ENCODE measurements at regions not wholly inside any gene's neighbourhood (a gene's known extent, or its start where the extent isn't known, plus 50 kb on each side); places are given as distances from the start of the nearest gene placed in this dataset.

DNA sequence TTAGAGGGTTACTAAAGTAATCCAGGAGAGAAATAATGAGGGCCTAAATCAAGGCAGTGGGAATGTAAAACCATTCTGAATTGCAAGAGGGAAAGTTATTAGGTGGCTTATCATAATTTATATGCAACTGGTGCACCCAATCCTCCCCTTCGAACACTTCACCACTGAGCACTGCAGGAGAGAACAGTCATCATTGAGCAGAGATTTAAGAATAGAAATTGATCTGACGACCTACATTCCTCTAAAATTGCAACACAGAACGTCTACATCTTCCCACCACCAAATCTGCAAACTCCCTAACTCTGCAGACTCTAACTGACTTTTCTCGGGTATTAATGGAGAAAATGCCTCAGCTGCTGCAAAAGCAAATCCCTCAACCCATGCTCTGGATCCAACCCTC lies 138.5 kb upstream of the CDH20 start:
- DNase-seq: no peak

DNA sequence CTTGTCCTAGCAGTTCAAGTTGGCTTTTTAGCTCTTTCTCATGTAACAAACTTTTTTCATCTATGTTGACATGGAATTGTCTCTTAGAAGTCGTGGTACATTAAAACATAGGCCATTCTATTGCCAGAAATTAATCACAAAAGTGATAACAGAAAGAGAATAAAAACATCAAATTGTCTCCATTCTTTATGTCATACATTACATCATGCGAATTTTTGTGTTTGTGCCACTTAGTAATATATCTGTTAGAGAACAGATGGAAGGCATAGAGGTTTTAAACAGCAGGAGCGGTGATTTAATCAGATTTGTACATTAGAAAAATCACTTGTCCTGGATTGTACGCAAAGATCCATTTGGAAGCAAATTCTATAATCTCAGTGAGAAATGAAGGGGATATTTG lies 136.5 kb upstream of the CDH20 start:
- no peak for DNase-seq

DNA sequence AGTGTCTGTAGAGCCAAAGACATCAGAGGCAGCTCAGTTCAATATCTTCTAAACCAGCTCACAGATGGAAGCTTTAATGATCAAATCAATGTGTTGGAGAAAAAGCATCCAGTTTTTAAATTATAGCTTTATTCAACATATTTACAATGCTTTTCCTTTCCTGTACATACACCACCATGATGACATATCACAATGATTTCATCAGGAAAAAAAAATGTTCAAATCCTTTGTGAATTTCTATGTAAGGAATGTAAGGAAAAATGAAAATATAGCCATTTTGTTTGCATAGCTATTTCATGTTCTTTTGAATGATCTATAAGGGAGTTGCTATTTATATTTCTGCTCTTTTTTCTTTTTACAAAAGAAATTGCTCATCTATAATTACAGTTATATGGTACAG lies 134.7 kb upstream of the CDH20 start:
- no peak for DNase-seq

DNA sequence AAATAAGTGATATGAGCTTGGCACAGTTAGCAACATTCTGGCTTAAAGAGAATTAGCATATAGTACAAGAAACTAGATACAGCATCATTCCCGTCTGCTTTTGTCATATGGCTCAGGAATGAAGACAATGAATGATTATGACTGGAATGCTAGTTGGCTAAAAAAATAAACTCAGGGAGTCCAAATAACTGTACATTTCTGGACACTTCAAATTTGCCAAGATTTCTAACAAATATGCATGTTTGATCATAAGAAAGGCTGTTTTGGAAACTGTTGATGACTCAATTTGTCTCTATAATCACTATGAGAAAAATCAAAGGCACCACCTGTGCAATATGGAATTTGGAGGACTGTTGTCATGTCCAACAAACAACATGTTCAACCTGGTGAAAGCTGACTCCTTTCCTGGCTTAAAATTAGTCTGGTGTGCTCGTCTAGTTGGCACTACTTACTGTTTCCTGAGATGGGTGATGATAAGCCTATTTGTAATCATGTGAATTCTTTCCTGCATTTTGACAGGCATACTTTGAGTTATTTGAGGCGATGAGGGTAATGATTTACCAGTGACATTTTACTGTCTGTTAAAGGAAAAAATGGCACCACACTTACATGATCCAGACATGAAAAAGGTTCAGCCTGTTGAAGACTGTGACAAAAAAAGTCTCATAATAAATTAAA lies 133.9 kb upstream of the CDH20 start:
- no peak for DNase-seq

DNA sequence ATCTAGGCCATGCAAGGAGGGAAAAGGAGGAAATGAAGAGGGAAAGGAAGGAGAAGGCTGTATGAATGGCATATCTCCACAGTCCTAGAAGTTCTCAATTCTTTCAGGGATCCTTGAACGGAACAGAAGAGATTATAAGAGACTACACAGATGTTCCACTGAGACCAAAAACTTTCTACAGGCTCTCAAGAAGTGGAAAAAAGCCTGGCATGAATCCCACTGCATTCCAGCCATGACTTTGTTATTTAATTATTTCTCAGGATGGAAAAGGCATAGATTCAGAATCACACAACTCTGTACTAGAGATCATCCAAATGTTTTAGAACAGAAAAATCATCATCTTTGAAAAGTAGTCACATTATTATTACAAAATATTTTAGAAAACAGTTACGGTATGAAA lies 131.7 kb upstream of the CDH20 start:
- DNase-seq: no peak

DNA sequence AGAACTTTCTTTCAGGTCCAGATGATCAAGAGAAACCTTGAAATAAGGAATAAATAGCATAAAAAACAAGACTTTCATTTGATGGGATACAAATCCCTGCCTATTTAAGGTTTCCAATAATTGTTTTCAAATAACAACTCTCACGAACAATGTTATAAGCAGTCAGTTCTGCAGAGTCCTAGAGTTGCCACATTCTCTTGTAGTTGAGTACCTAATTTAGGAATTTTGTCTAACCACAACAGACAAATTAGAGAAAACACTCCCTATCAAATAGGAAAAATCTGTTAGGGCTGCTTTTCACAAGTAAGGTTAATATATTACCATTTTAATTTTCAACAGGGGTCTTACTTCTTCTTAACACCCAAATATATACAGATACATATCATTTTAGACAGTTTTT lies 130.1 kb upstream of the CDH20 start:
- no peak for DNase-seq

DNA sequence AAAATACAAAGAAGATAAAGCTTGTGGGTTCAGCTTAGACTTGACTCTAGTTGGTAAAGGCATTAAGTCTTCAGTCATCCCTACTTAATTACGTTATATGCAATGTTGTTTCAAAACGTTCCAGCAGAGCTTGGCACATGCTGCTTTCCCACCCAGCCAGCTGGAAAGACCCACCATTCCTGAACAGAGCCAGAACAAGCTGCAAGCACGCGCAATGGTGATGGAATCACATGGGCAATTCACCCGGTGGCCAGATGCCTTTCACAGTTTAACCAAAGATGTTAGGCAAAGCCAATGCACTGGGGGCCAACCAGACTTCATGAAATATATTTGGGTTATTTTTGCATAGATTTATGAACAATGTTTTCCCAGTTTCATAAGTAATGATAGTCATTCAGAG lies 123.4 kb upstream of the CDH20 start:
- no peak for DNase-seq

DNA sequence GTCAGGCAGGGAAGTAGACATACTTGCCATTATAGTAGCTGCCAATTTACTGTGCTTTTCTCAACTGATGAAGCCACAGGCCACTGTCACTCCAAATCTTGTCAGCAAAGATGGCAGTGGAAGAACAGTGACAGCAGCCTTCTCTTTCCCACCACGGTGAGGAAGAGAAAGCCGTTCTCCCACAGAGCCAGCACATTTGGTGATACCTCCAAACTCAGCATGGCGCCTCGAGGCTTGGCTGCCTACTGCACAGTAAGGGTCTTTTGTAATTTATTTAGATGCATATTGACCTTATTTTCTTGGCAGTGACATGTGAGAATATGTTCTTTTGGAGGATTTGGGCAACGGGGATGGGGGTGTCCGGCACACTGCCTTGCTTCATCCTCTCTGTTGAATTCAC lies 117.2 kb upstream of the CDH20 start:
- no peak for DNase-seq

DNA sequence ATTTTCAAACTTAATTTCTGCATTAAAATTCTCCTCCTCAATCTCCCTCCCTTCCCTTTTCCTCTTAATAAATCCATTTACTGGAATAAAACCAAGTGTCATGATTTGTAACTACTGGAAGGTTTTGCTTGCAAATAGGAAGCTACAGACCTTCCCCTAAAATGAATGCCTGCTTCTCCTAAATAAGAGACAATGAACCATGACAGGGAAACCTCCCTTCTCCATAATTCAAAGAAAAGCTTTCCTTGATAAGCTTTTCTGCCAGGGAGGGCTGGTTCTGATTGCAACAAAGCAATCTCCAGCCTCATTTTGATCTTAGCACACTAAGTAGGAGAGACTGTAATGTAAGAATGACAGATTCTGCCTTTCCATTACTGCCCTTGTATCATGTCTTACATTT lies 111.0 kb upstream of the CDH20 start:
- DNase-seq: no peak

DNA sequence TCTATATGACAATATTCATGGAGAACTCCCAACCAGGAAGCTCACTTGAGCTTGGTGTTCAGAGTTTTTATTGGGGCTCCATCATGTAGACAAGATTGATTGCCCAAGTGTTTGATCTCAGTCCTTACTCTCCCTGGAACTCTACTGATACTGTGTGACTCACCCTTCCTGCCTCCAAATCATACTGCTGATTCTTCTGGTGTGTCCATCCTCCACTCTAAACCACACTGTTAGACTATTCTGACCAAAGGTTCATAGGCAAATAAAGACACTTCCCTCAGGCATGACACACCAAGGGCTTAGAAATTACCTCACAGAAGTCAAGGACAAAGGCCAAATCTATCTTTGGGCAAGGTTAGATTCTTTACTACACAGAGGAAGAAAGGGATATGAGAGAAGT lies 107.9 kb upstream of the CDH20 start:
- no peak for DNase-seq

DNA sequence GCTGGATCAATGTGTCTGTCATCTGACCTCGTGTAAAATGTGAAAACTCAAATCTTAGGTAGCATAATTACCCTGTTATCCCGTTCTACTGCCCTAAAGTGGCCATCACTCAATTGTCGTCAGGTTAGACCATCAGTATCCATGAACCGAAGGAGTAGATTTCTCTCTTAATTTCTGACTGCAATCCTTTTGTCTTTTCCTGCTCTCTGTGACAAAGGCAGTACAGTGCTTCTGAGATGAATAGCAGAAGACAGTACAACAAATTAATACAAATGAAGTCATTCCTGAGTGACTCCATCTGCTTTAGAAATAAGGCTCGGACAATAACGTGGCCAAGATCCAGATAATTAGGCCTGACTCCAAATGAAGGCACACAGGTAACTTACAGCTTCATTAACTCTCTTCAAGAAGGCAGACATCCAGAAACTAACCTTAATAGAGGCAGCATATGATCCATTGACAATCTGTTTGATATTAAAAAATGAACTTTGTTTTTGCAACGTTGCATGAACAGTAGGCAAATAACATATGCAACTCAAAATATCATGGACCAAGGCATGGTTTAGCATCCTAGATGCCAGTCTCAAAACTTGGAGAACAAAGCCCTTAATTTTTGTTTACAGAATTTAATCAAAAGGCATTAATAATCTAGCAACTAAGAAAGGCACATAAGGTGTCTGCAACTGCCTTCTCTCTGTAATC lies 96.7 kb upstream of the CDH20 start:
- DNase-seq: no peak

DNA sequence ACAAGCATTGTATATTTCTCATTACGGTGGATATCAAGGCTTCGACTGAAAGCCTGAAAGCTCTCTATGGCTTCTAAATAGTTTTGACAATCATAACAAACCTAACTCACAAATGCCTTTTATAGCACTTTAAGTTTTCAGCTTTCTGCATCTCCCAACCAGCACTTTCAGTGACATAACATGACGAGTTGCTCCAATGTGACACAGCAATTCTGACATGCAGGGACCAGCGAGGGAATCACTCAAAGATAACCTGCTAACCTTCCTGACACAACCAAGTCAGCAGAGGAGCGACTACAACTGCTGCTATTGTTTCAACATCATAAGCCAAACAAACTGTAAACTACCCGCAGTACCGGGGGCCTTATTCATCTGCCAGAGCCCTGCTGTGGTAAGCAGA lies 95.7 kb upstream of the CDH20 start:
- no peak for DNase-seq

DNA sequence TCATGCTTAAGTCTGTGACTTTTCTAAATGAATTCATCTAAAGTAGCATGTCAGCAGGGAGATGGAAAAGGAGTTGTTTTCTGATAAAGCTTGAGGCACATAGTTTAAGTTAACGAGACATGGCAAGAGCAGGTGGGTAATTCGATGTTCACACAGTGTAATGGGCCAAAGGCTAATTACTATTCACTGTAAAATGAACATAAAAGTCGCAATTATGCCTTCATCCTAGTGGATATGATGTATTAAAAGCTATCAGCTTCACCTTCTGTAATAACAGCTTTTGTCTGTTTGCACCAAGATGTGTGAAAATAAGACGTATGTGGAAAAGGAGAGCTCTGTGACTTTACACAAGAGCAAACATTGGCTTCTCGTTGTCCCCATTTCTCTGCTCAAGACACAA lies 94.2 kb upstream of the CDH20 start:
- DNase-seq: no peak

DNA sequence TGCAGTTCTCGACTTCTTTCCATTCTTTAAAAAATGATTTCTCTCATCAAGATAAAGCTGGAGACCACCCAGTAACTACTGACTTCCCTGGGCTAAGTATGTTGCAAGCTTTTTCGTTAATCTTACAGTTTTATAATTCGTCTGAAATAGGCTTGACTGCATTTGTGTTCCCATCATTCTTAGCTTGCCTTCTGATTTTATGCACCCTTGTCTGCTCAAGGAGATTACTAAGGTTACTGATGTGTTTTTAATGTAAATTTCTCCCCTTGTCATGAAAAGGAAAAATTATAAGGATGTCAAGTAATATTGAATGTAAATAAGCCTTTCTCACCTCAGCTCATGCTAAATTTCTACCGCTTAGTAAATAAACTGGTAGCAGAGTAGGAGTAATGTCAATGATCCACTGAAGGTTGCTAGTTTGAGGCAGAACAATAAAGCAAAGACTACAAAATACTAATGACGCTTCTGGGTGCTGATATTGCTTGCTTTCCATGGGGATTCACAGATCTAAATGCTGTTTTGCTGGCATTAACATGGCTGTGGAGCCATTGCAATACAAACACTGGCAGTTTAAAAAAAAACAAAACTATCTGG lies 91.9 kb upstream of the CDH20 start:
- no peak for DNase-seq

DNA sequence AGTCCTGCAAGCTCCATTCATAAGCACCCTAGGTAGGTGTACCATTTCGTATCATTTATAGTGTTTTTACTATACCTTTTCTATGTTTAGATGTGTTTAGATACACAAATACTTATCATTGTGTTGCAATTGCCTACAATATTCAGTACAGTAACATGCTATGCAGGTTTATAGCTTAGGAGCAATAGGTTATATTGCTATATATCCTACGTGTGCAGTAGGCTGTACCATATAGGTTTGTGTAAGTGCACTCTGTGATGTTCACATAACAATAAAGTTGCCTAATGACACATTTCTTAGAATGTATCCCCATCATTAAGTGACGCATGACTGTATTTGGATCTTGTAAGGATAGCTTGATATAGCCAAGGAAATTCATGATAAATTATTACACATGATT lies 88.6 kb upstream of the CDH20 start:
- no peak for DNase-seq

DNA sequence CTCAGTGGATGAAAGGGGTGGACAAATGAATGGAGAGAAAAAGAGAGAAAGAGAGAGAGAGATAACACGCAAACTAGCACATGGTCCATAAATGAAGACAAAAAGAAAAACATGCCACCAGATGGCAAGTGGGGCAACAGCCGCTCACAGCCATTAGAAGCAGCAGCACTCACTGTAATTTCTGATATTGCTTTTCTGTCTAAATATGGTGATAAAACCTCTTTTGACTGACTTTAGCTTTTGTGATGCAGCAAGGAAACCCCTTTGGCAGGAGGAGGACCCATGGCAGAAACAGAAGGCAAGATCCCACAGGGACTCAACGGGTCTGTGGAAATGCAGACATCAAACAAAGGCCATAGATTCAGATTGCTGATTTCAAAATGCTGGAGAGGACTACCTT lies 88.0 kb upstream of the CDH20 start:
- DNase-seq: no peak

DNA sequence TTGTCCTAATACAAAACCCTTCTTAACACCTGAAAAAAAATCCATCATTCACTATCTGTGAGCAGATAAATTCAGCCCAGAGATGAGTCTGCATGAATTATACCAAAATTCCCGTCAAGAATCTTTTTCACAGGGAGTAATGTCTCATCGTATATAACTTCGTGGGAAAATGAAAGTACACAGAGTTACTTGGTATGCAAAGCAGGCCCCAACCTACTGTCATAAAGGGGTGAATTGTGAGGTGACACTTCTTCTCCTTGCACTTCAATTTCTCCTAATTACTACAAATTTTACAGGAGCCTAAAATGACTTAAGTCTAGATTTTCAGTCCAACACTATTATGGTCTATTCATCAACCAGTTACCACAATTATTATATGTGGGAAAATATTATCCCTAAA lies 84.6 kb upstream of the CDH20 start:
- DNase-seq: no peak

DNA sequence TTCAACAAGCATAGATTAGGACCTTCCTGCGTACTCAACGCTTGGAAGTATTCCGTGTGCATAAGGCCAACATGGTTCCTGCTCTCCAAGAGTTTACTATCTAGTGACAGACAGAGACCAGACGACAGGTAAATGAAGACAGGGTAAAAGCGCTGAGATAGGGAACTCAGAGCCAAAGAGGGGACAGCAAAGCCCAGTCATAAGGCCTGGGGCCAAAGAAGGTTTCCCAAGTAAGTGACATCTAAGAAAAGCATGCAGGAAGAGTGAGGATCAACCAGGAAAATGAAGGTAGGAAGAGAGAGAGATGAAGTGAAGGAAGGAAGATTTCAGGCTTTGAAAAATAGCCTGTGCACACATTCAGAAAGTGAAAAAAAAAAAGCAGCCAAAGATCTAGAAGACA lies 76.9 kb upstream of the CDH20 start:
- DNase-seq: no peak

DNA sequence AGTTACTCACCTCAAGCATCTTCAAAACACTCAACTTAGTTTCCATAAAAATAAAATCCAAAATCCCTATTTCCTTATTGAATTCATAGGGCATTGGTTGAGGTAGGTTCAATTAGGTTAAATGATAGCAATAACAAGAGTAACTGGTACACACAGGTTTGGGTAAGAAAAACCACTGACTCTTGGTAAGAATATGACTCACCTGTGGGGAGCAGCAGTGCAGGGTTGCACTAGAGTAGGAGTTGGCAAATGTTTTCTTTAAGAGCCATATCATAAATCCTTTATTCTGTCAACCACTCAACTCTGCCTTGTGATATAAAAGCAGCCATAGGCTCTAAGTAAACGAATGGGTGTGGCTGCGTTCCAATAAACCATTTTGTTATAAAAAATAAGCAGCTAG lies 71.4 kb upstream of the CDH20 start:
- no peak for DNase-seq

DNA sequence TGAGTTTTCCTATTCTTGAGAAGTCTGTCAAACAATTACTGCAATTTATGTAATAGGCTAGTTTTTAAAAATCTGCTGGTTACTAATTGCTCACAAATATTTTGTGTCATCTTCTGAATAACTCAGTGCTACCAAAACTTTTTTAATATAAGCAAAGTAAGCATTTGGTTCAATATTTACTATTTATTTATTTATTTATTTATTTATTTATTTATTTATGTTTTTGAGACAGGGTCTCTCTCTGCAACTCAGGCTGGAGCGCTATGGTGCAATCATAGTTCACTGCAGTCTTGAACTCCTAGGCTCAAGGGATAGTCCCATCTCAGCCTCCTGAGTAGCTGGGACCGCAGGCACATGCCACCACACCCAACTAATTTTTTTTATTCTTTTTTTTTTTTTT lies 60.4 kb upstream of the CDH20 start:
- no peak for DNase-seq

DNA sequence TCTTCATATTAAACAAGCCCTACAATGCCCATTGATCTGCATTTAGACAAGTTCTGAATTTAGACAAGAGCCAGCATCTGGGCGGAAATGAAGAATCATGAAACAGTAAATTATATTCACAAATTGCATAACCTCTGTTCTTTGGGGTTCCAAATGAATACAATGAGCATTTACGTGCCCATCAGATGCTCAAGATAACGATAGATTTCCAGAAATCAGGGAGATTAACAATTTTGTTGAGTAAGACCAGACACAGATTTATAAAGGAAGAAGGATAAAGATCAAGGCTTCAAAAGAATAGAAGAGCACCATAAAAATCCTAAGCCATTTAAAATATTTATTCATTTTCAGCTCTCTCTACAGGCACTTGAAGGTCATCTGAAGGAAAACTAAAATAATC lies 59.7 kb upstream of the CDH20 start:
- no peak for DNase-seq

DNA sequence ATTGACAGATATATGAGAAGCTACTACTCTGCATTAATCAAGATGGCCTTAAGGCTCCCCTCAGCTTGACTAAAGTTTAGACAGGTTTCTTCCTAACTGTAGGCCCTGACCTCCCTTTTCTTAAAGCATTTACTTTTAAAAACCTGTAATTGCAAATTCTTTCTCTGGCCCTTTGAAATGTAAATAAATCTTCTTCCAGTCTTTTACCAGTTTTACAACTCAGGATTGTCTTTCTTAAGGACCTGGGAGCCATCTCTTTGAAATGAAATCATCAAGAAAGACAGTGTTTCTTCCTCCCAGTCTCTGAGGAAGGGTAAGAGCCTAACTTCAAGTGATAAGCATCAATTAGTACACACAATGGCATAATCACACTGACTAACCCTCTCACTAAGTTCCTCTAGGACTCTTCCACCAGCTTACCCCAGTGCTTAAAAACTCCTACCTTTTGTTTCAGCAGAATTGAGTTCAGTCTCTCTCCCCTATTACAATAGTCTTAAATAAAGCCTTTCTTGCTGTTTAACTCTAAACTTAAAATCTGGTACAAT lies 58.7 kb upstream of the CDH20 start:
- DNase-seq: no peak

DNA sequence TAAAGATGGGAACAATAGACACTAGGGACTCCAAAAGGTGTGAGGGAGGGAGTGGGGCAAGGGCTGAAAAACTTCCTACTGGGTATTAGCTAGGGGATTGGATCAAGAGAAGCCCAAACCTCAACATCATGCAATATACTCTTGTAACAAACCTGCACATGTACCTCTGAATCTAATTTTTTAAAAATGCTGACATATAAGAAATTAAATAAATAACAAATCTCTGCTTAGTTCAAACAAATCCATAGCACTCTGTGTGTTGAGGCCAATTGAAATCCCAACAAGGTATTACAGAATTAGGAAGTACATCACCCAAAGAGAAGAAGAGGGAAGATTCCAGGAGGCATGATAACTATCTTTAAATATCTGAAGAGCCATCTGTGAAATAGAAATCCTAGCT lies 55.4 kb upstream of the CDH20 start:
- DNase-seq: no peak

DNA sequence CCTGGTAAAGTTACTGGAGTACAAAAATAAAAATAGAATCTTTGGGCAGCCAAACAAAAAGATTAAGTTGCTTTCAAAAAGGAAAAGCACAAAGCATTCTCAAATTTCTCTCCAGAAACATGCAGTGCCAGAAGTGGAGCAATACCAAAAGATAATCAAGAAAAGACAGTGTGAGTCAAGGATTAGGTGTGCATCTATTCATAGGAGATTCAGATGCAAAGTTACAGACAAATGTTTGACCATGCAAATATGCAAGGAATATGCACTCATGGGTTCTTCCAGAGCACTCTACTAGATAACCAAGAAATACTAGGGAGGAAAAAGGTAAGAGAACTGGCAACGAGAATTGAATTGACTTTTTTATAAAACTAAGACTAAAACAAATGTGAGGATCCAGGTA lies 51.8 kb upstream of the CDH20 start:
- no peak for DNase-seq

DNA sequence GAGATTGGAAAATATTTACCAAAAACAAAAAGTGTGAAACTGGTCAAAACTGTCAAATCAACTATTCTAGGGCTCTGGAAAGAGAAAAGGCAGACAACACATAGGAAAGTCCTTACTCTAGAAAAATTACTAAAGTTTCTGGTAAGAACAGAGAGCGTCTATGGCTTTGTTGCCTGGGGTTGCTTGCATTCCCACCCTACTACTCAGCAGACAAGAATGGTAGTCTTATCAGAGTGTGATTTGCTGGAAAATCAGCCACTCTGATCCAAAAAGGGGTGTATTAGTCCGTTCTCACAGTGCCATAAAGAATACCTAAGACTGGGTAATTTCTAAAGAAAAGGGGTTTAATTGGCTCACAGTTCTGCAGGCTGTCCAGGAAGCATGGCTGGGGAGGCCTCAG lies 50.3 kb upstream of the CDH20 start:
- no peak for DNase-seq
